ENCODE measurements at regions not wholly inside any gene's neighbourhood (a gene's known extent, or its start where the extent isn't known, plus 50 kb on each side); places are given as distances from the start of the nearest gene placed in this dataset.

DNA sequence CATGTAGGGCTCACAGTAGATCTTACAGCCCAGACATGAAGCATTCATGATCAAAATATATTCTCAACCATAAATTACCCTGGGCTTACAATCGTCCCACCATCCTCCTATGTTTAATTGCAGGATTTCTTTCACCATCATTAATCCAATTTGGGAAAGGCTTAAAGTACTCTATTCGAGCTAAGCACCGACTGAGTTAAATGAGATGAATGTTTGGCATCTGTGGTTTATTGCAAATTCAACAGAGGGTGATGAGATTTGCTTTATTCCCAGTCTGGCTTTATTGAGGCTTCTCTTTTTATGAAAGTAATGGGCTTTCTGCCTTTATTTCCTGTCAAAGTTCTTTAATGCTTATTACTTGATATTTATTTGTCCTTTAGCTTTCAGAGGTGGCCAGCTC, 159.0 kb downstream of the METTL4 start:
- DNase-seq, result no peak

DNA sequence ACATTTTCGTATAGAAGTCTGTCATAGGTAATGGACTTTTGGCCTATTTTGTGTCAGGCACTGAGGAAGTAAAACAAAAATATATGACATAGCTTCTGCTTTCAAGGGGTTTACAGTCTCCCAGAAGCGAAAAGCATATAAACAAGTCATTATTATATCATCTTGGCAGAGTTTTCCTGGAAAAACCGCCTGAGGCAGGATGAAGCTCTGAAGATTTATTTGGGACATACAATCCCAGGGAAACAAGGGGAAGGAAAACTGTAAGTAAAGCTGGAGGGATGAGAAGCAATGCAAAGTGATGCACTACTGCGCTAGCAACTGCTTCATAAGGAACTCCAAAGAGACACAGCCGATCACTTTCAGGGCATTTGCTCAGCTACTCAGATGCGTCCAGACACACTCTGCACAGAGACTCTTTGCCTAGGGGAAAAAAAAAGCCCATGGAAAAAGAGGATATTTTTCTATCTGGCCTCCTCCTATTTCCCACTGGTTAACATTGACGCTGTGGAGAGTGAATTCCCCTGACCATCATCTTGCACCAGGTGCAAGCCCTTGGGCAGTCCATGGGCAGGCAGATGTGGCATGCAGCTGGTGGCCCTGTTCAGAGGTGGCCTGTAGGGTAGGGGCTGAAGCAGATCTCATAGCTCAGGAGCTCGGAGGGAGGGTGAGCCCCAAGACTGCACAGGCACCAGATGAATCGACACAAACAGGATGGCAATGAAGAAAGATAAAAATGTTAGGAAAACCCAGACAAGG, 158.1 kb downstream of the METTL4 start:
- no peak for DNase-seq

DNA sequence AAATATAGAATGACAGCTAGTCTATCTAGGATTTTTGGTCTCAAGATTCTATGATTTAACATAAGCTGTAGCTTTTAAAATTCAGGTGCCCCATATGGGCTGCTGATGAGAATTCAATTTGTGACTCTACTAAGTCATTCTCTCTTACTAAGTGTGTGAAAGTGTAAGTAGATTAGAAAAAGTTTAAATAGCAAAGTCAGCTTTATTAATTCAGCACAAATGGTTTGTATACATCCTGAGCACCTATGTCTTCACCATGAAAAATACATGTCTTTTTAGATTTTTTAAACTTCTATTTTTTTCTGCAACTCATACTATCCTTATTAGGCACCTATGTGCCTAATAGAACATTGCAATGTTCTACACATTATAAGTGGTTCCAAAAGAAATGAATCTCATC, 157.1 kb downstream of the METTL4 start:
- no peak for DNase-seq

GRCh38 chr18:2415656-2416055, 155.6 kb downstream of the METTL4 start:
- DNase-seq, result no peak

- no peak for DNase-seq
Observed at GRCh38 chr18:2417861-2418610, 153.3 kb downstream of the METTL4 start.

DNA sequence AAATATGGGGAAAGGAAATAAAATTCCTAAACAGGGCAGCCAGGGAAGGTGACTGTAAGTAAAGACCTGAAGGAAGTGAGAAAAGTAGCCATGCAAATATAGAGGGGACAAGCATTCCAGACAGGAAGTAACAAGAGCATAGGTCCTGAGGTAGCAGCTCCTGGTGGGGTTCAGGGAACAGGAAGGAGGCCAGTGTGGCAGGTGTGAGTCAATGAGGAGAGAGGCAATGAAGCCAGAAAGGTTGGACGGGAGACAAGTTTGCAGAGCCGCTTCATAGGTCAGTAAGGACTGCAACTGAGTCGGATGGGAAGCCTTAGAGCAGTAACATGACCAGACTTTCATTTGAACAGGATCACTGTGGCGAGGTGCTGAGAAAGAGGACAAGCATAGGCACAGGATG, 150.9 kb downstream of the METTL4 start:
- DNase-seq, result no peak

DNA sequence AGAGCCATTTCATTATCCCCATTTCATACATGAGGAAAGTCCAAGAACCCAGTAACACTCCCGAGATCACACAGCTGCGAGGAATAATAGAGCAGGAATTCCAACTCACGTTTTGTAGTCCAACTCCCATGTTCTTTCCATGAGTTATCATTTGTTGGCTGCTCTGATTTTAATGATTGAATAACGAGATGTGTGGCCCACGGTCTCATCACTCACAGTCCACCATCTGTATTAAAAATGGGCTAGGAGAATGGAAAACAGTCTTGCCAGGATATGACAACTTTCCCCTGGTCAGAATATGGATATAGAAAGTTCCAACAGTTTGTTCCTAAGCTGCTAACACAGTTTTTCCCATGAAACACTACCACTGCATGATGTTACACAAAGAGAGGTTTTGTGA, 147.5 kb downstream of the METTL4 start:
- no peak for DNase-seq

GRCh38 chr18:2424420-2424819, 146.9 kb downstream of the METTL4 start:
- DNase-seq, result no peak

- no peak for DNase-seq
Observed at GRCh38 chr18:2425426-2426317, 145.6 kb downstream of the METTL4 start.

- no peak for DNase-seq
Observed at GRCh38 chr18:2430191-2430590, 141.1 kb downstream of the METTL4 start.

GRCh38 chr18:2431806-2432205, 139.5 kb downstream of the METTL4 start:
- DNase-seq, result no peak

- no peak for DNase-seq
Observed at GRCh38 chr18:2433366-2433765, 137.9 kb downstream of the METTL4 start.

GRCh38 chr18:2441544-2441943, 129.8 kb downstream of the METTL4 start:
- DNase-seq, result no peak

DNA sequence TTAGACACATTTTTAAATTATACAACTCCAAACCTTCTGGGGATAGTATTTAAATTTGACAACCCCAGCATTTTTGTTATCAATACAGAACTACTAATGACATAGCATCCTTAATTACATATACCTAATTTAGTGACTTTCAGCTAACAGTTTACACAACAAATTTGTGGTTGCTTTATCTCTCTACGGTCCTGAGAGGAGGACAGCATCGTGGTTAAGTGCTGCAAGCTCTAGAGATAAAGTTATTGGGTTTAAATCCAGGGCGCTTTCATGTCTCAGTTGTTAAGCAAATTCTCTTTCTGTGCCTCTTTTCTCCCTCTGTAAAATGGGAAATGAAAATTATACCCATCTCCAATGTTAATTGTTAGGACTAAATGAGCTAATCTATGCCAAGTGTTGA, 129.3 kb downstream of the METTL4 start:
- no peak for DNase-seq

DNA sequence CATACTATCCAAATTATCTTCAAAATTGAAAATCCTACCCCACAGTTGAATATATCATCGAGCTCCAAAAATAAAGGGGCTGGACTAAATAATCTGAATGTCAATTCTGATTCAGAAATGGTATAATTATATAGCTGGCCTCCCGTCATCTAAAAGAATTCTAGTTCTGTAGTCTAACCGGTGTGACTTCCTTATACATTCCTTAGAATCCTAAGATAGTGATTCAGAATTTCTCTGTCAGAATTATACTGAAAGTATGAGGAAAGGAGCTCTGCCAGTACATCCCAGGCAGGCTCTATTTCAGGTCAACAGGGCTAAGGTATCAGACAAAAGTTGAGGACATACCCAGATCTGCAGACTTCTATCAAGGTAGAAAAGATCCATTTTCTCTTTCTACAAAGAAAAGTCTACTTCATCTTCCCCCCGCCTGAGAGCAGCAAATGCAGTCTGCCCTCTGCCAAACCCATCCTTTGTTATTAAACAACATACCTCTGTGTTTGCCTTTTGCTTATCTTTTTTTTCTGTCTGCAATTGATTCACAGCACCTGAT, 128.5 kb downstream of the METTL4 start:
- DNase-seq, result no peak

- DNase-seq, result no peak
Observed at GRCh38 chr18:2444201-2444875, 127.0 kb downstream of the METTL4 start.

- DNase-seq, result no peak
Observed at GRCh38 chr18:2448565-2449151, 122.6 kb downstream of the METTL4 start.

DNA sequence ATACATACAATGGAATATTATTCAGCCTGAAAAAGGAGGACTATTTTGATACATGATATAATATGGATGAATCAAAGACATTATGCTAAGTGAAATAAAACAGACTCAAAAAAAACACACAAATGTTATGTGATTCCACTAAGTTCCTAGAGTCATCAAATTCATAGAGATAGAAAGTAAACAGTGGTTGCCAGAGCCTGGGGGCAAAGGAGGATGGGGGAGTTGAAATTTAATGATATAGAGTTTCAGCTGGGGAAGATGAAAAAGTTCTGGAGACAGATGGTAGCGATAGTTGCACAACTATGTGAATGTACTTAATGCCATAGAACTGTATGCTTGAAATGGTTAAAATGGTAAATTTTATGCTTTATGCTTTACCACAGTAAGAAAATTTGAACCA, 119.7 kb downstream of the METTL4 start:
- DNase-seq, result no peak

GRCh38 chr18:2459886-2460285, 111.4 kb downstream of the METTL4 start:
- DNase-seq, result no peak

GRCh38 chr18:2466978-2467377, 104.3 kb downstream of the METTL4 start:
- no peak for DNase-seq

- no peak for DNase-seq
Observed at GRCh38 chr18:2468051-2468450, 103.3 kb downstream of the METTL4 start.

- no peak for DNase-seq
Observed at GRCh38 chr18:2471523-2471922, 99.8 kb downstream of the METTL4 start.
